GM23338 (cell line): ENCODE measurements at regions not wholly inside any gene's neighbourhood (a gene's known extent, or its start where the extent isn't known, plus 50 kb on each side); places are given as distances from the start of the nearest gene placed in this dataset.
A peak's percentile ranks its signal among the peaks of the same experiment; 100 is the strongest.

Source experiments
- ATAC-seq: fragments of 200-7000 bp; cut with Tn5 transposase; 3 replicates; pipeline ENCODE4 v1.9.1; 2020
- DNase-seq: peaks from one replicate; pipeline ENCODE4 v3.0.0-alpha.2; 2015; ENCODE audit warnings: low spot score
- H2AFZ ChIP-seq: fragments of 200-600 bp; sonication (generic); 2 replicates; pipeline ENCODE4 v1.8.0; 2016; ENCODE audit warnings: antibody characterized with exemption, mild to moderate bottlenecking, moderate library complexity
- H3F3A ChIP-seq: fragments of 200-600 bp; sonication (generic); replicated peaks from 2 replicates; pipeline ENCODE4 v1.8.0; 2017; ENCODE audit warnings: antibody characterized with exemption, mixed run types, low read depth
- H3K27ac ChIP-seq: fragments of 200-600 bp; sonication (generic); 2 replicates; pipeline ENCODE4 v1.6.1; 2016; ENCODE audit warnings: low read depth
- H3K27me3 ChIP-seq: fragments of 200-600 bp; sonication (generic); 2 replicates; pipeline ENCODE4 v1.8.0; 2016; ENCODE audit warnings: mild to moderate bottlenecking, mixed run types, moderate library complexity; ENCODE audit not compliant: insufficient read depth
- H3K36me3 ChIP-seq: fragments of 200-600 bp; sonication (generic); 2 replicates; pipeline ENCODE4 v1.8.0; 2016; ENCODE audit warnings: mild to moderate bottlenecking; ENCODE audit not compliant: insufficient read depth
- H3K4me1 ChIP-seq: fragments of 200-600 bp; sonication (generic); 2 replicates; pipeline ENCODE4 v1.8.0; 2016; ENCODE audit warnings: mild to moderate bottlenecking, moderate library complexity; ENCODE audit not compliant: insufficient read depth
- H3K4me2 ChIP-seq: fragments of 200-600 bp; sonication (generic); 2 replicates; pipeline ENCODE4 v1.7.1; 2017; ENCODE audit warnings: mixed run types
- H3K4me3 ChIP-seq: fragments of 200-600 bp; sonication (generic); 2 replicates; pipeline ENCODE4 v1.6.1; 2016; ENCODE audit warnings: mixed run types
- H3K79me2 ChIP-seq: fragments of 200-600 bp; sonication (generic); replicated peaks from 2 replicates; pipeline ENCODE4 v1.8.0; 2017; ENCODE audit warnings: mild to moderate bottlenecking; ENCODE audit not compliant: insufficient read depth
- H3K9me2 ChIP-seq: fragments of 200-600 bp; sonication (generic); 2 replicates; pipeline ENCODE4 v1.8.0; 2017; ENCODE audit not compliant: insufficient read depth
- H4K20me1 ChIP-seq: fragments of 200-600 bp; sonication (generic); replicated peaks from 2 replicates; pipeline ENCODE4 v1.8.0; 2017; ENCODE audit warnings: mild to moderate bottlenecking; ENCODE audit not compliant: insufficient read depth
- H3K27ac Mint-ChIP-seq: 2 replicates; pipeline ENCODE4 v1.8.0; 2020; ENCODE audit warnings: inconsistent platforms, mild to moderate bottlenecking, moderate library complexity, mixed read lengths
- H3K27me3 Mint-ChIP-seq: 3 replicates; pipeline ENCODE4 v1.8.0; 2022; ENCODE audit warnings: low read depth, mild to moderate bottlenecking, moderate library complexity, mixed read lengths, inconsistent platforms; ENCODE audit not compliant: insufficient read depth, poor library complexity
- H3K36me3 Mint-ChIP-seq: 3 replicates; pipeline ENCODE4 v1.8.0; 2021; ENCODE audit warnings: low read depth, mild to moderate bottlenecking, inconsistent platforms, moderate library complexity, mixed read lengths
- H3K4me1 Mint-ChIP-seq: 3 replicates; pipeline ENCODE4 v1.8.0; 2020; ENCODE audit warnings: mild to moderate bottlenecking, inconsistent platforms, mixed read lengths
- H3K4me3 Mint-ChIP-seq: 3 replicates; pipeline ENCODE4 v1.8.0; 2021; ENCODE audit warnings: moderate library complexity, mild to moderate bottlenecking, inconsistent platforms, mixed read lengths
- H3K9me3 Mint-ChIP-seq: 3 replicates; pipeline ENCODE4 v1.8.0; 2020; ENCODE audit warnings: moderate library complexity, mild to moderate bottlenecking, inconsistent platforms, mixed read lengths
- CREB1 ChIP-seq: fragments of 250-450 bp; sonication (Bioruptor Pico); IDR thresholded peaks from 2 replicates; pipeline ENCODE4 v1.5.0; 2020; ENCODE audit warnings: low read depth, mild to moderate bottlenecking, moderate library complexity
- NANOG ChIP-seq: IDR thresholded peaks from 2 replicates; pipeline ENCODE4 v1.6.1; 2016; ENCODE audit warnings: antibody characterized with exemption, borderline replicate concordance
- POLR2AphosphoS5 ChIP-seq: IDR thresholded peaks from 2 replicates; pipeline ENCODE4 v1.6.1; 2016; ENCODE audit warnings: antibody characterized with exemption, low read depth
- ZNF331 ChIP-seq: fragments of 250-450 bp; sonication (Bioruptor Pico); IDR thresholded peaks from 2 replicates; pipeline ENCODE4 v1.5.0; 2020; ENCODE audit warnings: low read depth, mild to moderate bottlenecking, moderate library complexity
- TF ChIP-seq, protein P1 (sequence below): IDR thresholded peaks from one replicate; pipeline ENCODE4 v1.6.1; 2018; ENCODE audit warnings: antibody characterized with exemption; ENCODE audit not compliant: unreplicated experiment
- TF ChIP-seq, protein P2 (sequence below), 2 experiments: fragments of 200-600 bp in 1 of 2; sonication (generic) in 1 of 2; conservative IDR thresholded peaks; 2 replicates each; pipeline versions ENCODE4 v1.5.1 to v1.6.1; 2016 to 2017; ENCODE audit warnings: antibody characterized with exemption in 2 of 2, low read depth in 2 of 2, mild to moderate bottlenecking in 2 of 2, moderate library complexity in 1 of 2
- TF ChIP-seq, protein P3 (sequence below): IDR thresholded peaks from 2 replicates; pipeline ENCODE4 v1.6.1; 2016; ENCODE audit warnings: antibody characterized with exemption

DNA sequence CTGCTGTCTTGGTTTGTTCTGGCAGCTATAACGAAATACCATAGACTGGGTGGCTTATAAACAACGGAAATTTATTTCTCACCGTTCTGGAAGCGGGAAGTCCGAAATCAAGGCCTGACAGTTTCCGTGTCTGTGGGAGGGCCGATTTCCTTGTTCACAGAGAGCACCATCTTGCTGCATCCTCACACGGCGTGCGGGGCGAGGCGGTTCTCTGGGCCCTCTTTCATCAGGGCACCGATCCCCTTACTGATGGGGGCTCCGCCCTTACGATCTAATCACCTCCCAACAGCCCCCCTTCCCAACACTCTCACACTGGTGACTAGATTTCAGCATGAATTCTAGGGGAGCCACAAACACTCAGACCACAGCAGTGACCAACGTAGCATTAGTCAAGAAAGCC is 578.3 kb upstream of the FAT1 start:
- H3K4me1 ChIP-seq, result 0 out of 2 replicates have a peak, but pooled peaks cover 4% of the 10 kb centered on the region
- no peak for DNase-seq
- H3K36me3 ChIP-seq, result no peaks in the 10 kb centered on the region
- Mint-ChIP-seq H3K36me3 (peaks cover 10% of the 10 kb centered on the region), H3K4me1 (peaks cover 5% of the 10 kb centered on the region; the same call in 2 of the 3 replicates), H3K27me3 (no peaks in the 10 kb centered on the region), H3K4me3 (no peak overlapping the region), H3K27ac (no peak overlapping the region), H3K9me3 (peaks cover 12% of the 10 kb centered on the region)
- TF ChIP-seq, protein P1, sequence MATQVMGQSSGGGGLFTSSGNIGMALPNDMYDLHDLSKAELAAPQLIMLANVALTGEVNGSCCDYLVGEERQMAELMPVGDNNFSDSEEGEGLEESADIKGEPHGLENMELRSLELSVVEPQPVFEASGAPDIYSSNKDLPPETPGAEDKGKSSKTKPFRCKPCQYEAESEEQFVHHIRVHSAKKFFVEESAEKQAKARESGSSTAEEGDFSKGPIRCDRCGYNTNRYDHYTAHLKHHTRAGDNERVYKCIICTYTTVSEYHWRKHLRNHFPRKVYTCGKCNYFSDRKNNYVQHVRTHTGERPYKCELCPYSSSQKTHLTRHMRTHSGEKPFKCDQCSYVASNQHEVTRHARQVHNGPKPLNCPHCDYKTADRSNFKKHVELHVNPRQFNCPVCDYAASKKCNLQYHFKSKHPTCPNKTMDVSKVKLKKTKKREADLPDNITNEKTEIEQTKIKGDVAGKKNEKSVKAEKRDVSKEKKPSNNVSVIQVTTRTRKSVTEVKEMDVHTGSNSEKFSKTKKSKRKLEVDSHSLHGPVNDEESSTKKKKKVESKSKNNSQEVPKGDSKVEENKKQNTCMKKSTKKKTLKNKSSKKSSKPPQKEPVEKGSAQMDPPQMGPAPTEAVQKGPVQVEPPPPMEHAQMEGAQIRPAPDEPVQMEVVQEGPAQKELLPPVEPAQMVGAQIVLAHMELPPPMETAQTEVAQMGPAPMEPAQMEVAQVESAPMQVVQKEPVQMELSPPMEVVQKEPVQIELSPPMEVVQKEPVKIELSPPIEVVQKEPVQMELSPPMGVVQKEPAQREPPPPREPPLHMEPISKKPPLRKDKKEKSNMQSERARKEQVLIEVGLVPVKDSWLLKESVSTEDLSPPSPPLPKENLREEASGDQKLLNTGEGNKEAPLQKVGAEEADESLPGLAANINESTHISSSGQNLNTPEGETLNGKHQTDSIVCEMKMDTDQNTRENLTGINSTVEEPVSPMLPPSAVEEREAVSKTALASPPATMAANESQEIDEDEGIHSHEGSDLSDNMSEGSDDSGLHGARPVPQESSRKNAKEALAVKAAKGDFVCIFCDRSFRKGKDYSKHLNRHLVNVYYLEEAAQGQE, result no peak
- TF ChIP-seq CREB1 (CRISPR knock-in tag) (no peak), POLR2AphosphoS5 (no peak), NANOG (no peak), ZNF331 (CRISPR knock-in tag) (no peak)
- TF ChIP-seq, protein P2, sequence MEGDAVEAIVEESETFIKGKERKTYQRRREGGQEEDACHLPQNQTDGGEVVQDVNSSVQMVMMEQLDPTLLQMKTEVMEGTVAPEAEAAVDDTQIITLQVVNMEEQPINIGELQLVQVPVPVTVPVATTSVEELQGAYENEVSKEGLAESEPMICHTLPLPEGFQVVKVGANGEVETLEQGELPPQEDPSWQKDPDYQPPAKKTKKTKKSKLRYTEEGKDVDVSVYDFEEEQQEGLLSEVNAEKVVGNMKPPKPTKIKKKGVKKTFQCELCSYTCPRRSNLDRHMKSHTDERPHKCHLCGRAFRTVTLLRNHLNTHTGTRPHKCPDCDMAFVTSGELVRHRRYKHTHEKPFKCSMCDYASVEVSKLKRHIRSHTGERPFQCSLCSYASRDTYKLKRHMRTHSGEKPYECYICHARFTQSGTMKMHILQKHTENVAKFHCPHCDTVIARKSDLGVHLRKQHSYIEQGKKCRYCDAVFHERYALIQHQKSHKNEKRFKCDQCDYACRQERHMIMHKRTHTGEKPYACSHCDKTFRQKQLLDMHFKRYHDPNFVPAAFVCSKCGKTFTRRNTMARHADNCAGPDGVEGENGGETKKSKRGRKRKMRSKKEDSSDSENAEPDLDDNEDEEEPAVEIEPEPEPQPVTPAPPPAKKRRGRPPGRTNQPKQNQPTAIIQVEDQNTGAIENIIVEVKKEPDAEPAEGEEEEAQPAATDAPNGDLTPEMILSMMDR (conservative IDR thresholded peaks at IDR 0.05; ENCODE audit: low read depth in 2 of 2), result no peak
- H3K27me3 ChIP-seq, result no peaks in the 10 kb centered on the region
- H3K27ac ChIP-seq, result no peak overlapping the region
- H3K4me3 ChIP-seq, result no peak overlapping the region
- no peaks in the 10 kb centered on the region for H4K20me1 ChIP-seq
- ATAC-seq, result no peak
- H2AFZ ChIP-seq, result 0 out of 2 replicates have a peak overlapping the region, but pooled peaks have one; percentile 16
- H3K4me2 ChIP-seq, result no peak overlapping the region
- no peaks in the 10 kb centered on the region for H3F3A ChIP-seq
- peaks cover 10% of the 10 kb centered on the region; the same call in 1 of the 2 replicates for H3K9me2 ChIP-seq
- H3K79me2 ChIP-seq, result no peaks in the 10 kb centered on the region

DNA sequence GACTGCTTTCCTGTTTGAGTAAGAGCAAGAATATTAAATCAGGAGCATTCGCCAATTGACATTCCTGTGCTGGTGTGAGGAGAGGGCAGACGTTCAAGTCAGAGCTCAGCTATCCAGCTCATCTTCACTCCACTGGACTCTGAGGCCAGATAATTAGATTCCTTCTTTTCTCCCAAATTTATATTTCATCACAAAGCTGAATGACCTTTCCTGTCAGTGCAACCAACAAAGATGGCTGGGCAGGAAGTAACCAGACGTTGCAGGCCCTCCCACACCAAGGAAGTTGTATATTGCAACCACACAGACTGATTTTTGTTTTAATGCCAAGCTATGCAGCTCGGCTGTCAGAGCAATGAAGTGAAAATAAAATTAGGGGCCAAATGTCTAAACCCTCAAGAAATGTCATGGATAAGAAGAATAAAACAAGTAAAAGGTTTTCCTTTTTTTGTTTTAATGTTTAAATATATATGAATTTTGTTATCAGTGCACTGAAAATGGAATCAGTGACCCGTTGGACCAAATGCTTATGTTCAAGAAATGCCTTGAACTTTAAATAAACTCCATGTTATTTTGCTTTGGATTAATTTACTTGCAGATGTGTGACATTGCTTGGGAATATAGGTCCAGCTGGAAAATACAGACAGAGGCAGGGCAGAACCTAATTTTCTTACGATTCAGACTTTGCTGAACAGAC is 578.9 kb upstream of the FAT1 start:
- Histone ChIP-seq H3K4me1 (0 out of 2 replicates have a peak, but pooled peaks cover 4% of the 10 kb centered on the region), H4K20me1 (no peaks in the 10 kb centered on the region), H3F3A (no peaks in the 10 kb centered on the region), H3K4me3 (no peak overlapping the region), H3K36me3 (no peaks in the 10 kb centered on the region), H3K4me2 (no peak overlapping the region), H3K79me2 (no peaks in the 10 kb centered on the region), H3K27ac (no peak overlapping the region), H3K27me3 (no peaks in the 10 kb centered on the region), H3K9me2 (peaks cover 9% of the 10 kb centered on the region; the same call in 1 of the 2 replicates), H2AFZ (0 out of 2 replicates have a peak overlapping the region, but pooled peaks have one; percentile 16)
- Mint-ChIP-seq H3K36me3 (peaks cover 6% of the 10 kb centered on the region), H3K4me1 (peaks cover 5% of the 10 kb centered on the region; the same call in 2 of the 3 replicates), H3K4me3 (no peak overlapping the region), H3K9me3 (peaks cover 5% of the 10 kb centered on the region), H3K27ac (no peak overlapping the region), H3K27me3 (no peaks in the 10 kb centered on the region)
- TF ChIP-seq, protein P3, sequence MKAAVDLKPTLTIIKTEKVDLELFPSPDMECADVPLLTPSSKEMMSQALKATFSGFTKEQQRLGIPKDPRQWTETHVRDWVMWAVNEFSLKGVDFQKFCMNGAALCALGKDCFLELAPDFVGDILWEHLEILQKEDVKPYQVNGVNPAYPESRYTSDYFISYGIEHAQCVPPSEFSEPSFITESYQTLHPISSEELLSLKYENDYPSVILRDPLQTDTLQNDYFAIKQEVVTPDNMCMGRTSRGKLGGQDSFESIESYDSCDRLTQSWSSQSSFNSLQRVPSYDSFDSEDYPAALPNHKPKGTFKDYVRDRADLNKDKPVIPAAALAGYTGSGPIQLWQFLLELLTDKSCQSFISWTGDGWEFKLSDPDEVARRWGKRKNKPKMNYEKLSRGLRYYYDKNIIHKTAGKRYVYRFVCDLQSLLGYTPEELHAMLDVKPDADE, result no peak
- TF ChIP-seq NANOG, result no peak
- TF ChIP-seq, protein P1, result no peak
- ATAC-seq (no peak), DNase-seq (no peak)
